ENCODE measurements at regions not wholly inside any gene's neighbourhood (a gene's known extent, or its start where the extent isn't known, plus 50 kb on each side); places are given as distances from the start of the nearest gene placed in this dataset.

- Histone ChIP-seq H3K36me3 (ENCODE audit: insufficient read depth) (no peaks in the 10 kb centered on the region; the same call in 1 of the 2 replicates), H3K9me2 (ENCODE audit: insufficient read depth) (no peaks in the 10 kb centered on the region), H3K79me2 (replicated peaks; ENCODE audit: insufficient read depth) (no peaks in the 10 kb centered on the region), H3K27ac (ENCODE audit: low read depth) (peak overlapping the region; percentile 29; the same call in 1 of the 2 replicates), H4K20me1 (replicated peaks; ENCODE audit: insufficient read depth) (no peaks in the 10 kb centered on the region), H3K4me2 (peak overlapping the region; percentile 19), H3K27me3 (ENCODE audit: insufficient read depth) (no peaks in the 10 kb centered on the region), H2AFZ (no peak overlapping the region), H3F3A (replicated peaks; ENCODE audit: low read depth) (no peaks in the 10 kb centered on the region), H3K4me1 (ENCODE audit: insufficient read depth) (peaks cover 19% of the 10 kb centered on the region), H3K4me3 (peak overlapping the region; percentile 26)
- DNase-seq (ENCODE audit: low spot score) (peak; percentile 15), ATAC-seq (no peak)
- H3K27me3 Mint-ChIP-seq (ENCODE audit: insufficient read depth, low read depth, poor library complexity): peaks cover 3% of the 10 kb centered on the region
- no peaks in the 10 kb centered on the region; the same call in 2 of the 3 replicates for H3K36me3 Mint-ChIP-seq (ENCODE audit: low read depth)
- peak overlapping the region; percentile 69 for H3K27ac Mint-ChIP-seq
- H3K9me3 Mint-ChIP-seq: peaks cover 13% of the 10 kb centered on the region
- no peak for TF ChIP-seq EZH2phosphoT487 (IDR thresholded peaks at IDR 0.05; ENCODE audit: unreplicated experiment)
- TF ChIP-seq JUNB (IDR thresholded peaks at IDR 0.05; ENCODE audit: unreplicated experiment): no peak
- no peak for TF ChIP-seq ZNF114 (CRISPR knock-in tag; IDR thresholded peaks at IDR 0.05)
- no peak for TF ChIP-seq ZNF331 (CRISPR knock-in tag; IDR thresholded peaks at IDR 0.05; ENCODE audit: low read depth)
- TF ChIP-seq, protein P1, sequence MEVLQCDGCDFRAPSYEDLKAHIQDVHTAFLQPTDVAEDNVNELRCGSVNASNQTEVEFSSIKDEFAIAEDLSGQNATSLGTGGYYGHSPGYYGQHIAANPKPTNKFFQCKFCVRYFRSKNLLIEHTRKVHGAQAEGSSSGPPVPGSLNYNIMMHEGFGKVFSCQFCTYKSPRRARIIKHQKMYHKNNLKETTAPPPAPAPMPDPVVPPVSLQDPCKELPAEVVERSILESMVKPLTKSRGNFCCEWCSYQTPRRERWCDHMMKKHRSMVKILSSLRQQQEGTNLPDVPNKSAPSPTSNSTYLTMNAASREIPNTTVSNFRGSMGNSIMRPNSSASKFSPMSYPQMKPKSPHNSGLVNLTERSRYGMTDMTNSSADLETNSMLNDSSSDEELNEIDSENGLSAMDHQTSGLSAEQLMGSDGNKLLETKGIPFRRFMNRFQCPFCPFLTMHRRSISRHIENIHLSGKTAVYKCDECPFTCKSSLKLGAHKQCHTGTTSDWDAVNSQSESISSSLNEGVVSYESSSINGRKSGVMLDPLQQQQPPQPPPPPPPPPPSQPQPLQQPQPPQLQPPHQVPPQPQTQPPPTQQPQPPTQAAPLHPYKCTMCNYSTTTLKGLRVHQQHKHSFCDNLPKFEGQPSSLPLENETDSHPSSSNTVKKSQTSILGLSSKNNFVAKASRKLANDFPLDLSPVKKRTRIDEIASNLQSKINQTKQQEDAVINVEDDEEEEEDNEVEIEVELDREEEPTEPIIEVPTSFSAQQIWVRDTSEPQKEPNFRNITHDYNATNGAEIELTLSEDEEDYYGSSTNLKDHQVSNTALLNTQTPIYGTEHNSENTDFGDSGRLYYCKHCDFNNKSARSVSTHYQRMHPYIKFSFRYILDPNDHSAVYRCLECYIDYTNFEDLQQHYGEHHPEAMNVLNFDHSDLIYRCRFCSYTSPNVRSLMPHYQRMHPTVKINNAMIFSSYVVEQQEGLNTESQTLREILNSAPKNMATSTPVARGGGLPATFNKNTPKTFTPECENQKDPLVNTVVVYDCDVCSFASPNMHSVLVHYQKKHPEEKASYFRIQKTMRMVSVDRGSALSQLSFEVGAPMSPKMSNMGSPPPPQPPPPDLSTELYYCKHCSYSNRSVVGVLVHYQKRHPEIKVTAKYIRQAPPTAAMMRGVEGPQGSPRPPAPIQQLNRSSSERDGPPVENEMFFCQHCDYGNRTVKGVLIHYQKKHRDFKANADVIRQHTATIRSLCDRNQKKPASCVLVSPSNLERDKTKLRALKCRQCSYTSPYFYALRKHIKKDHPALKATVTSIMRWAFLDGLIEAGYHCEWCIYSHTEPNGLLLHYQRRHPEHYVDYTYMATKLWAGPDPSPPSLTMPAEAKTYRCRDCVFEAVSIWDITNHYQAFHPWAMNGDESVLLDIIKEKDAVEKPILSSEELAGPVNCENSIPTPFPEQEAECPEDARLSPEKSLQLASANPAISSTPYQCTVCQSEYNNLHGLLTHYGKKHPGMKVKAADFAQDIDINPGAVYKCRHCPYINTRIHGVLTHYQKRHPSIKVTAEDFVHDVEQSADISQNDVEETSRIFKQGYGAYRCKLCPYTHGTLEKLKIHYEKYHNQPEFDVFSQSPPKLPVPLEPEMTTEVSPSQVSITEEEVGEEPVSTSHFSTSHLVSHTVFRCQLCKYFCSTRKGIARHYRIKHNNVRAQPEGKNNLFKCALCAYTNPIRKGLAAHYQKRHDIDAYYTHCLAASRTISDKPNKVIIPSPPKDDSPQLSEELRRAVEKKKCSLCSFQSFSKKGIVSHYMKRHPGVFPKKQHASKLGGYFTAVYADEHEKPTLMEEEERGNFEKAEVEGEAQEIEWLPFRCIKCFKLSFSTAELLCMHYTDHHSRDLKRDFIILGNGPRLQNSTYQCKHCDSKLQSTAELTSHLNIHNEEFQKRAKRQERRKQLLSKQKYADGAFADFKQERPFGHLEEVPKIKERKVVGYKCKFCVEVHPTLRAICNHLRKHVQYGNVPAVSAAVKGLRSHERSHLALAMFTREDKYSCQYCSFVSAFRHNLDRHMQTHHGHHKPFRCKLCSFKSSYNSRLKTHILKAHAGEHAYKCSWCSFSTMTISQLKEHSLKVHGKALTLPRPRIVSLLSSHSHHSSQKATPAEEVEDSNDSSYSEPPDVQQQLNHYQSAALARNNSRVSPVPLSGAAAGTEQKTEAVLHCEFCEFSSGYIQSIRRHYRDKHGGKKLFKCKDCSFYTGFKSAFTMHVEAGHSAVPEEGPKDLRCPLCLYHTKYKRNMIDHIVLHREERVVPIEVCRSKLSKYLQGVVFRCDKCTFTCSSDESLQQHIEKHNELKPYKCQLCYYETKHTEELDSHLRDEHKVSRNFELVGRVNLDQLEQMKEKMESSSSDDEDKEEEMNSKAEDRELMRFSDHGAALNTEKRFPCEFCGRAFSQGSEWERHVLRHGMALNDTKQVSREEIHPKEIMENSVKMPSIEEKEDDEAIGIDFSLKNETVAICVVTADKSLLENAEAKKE (CRISPR knock-in tag; IDR thresholded peaks at IDR 0.05): no peak
- 0 out of 2 replicates have a peak, but pooled peaks have one; percentile 33 for TF ChIP-seq NANOG (IDR thresholded peaks at IDR 0.05; ENCODE audit: borderline replicate concordance)
- TF ChIP-seq EZH2 (IDR thresholded peaks at IDR 0.05; ENCODE audit: low read depth, unreplicated experiment): no peak
- TF ChIP-seq, protein P2, sequence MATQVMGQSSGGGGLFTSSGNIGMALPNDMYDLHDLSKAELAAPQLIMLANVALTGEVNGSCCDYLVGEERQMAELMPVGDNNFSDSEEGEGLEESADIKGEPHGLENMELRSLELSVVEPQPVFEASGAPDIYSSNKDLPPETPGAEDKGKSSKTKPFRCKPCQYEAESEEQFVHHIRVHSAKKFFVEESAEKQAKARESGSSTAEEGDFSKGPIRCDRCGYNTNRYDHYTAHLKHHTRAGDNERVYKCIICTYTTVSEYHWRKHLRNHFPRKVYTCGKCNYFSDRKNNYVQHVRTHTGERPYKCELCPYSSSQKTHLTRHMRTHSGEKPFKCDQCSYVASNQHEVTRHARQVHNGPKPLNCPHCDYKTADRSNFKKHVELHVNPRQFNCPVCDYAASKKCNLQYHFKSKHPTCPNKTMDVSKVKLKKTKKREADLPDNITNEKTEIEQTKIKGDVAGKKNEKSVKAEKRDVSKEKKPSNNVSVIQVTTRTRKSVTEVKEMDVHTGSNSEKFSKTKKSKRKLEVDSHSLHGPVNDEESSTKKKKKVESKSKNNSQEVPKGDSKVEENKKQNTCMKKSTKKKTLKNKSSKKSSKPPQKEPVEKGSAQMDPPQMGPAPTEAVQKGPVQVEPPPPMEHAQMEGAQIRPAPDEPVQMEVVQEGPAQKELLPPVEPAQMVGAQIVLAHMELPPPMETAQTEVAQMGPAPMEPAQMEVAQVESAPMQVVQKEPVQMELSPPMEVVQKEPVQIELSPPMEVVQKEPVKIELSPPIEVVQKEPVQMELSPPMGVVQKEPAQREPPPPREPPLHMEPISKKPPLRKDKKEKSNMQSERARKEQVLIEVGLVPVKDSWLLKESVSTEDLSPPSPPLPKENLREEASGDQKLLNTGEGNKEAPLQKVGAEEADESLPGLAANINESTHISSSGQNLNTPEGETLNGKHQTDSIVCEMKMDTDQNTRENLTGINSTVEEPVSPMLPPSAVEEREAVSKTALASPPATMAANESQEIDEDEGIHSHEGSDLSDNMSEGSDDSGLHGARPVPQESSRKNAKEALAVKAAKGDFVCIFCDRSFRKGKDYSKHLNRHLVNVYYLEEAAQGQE (IDR thresholded peaks at IDR 0.05; ENCODE audit: unreplicated experiment): no peak
- peaks cover 20% of the 10 kb centered on the region for H3K4me1 Mint-ChIP-seq
- peak overlapping the region; percentile 24; the same call in 2 of the 3 replicates for H3K4me3 Mint-ChIP-seq
These were observed 634.7 kb downstream of the ARL4A start for GRCh38 chr7:13322126-13322525.

Measured in GM23338 (cell line).